GM12874 (cell line): ENCODE measurements at regions not wholly inside any gene's neighbourhood (a gene's known extent, or its start where the extent isn't known, plus 50 kb on each side); places are given as distances from the start of the nearest gene placed in this dataset.

ENCODE experiments used
- CTCF ChIP-seq: IDR thresholded peaks from 2 replicates; pipeline ENCODE4 v1.5.1; 2011; ENCODE audit warnings: low read depth, mild to moderate bottlenecking, control low read depth, low read length, moderate library complexity; ENCODE audit not compliant: insufficient read depth

- no peak for TF ChIP-seq CTCF
Observed at GRCh38 chr14:62491146-62491545, 554.1 kb downstream of the KCNH5 start.

- TF ChIP-seq CTCF, result no peak
Observed at GRCh38 chr14:62497708-62498107, 547.5 kb downstream of the KCNH5 start.

GRCh38 chr14:62501021-62501750 is 544.1 kb downstream of the KCNH5 start:
- TF ChIP-seq CTCF, result no peak

- no peak for TF ChIP-seq CTCF
Observed at GRCh38 chr14:62505045-62505444, 540.2 kb downstream of the KCNH5 start.

- TF ChIP-seq CTCF, result no peak
Observed at GRCh38 chr14:62528296-62528695, 517.0 kb downstream of the KCNH5 start.

- TF ChIP-seq CTCF, result no peak
Observed at GRCh38 chr14:62532181-62532580, 513.1 kb downstream of the KCNH5 start.

GRCh38 chr14:62546862-62547474 is 498.3 kb downstream of the KCNH5 start:
- TF ChIP-seq CTCF, result no peak
